ENCODE measurements at regions not wholly inside any gene's neighbourhood (a gene's known extent, or its start where the extent isn't known, plus 50 kb on each side); places are given as distances from the start of the nearest gene placed in this dataset.

GRCh38 chr13:44694842-44695241, 118.7 kb upstream of the TSC22D1 start:
- H3K9me3 ChIP-seq (ENCODE audit: insufficient read depth, low read depth) = no peaks in the 10 kb centered on the region; the same call in 1 of the 2 replicates
- BruUV-seq (replicated peaks) = no TSS peak
- H3K27me3 ChIP-seq (ENCODE audit: insufficient read depth, low read depth) = no peaks in the 10 kb centered on the region
- TF ChIP-seq CTCF (conservative IDR thresholded peaks at IDR 0.05) (no peak), EZH2 (IDR thresholded peaks at IDR 0.05; ENCODE audit: low read depth) (no peak)
- POLR2A ChIA-PET (ENCODE audit: unreplicated experiment) = no interaction called here
- no peak overlapping the region for H3K4me2 ChIP-seq
- intact Hi-C loops (cut with micrococcal nuclease; ENCODE audit: unreplicated experiment) = no loop called here
- no peak overlapping the region for H3K27ac ChIP-seq
- no peaks in the 10 kb centered on the region for H3K36me3 ChIP-seq (ENCODE audit: low read depth)
- H3K4me3 ChIP-seq = no peak overlapping the region
- H2AFZ ChIP-seq = no peak overlapping the region
- no peaks in the 10 kb centered on the region for H3K79me2 ChIP-seq (ENCODE audit: low read depth)
- 0 out of 2 replicates have a peak, but pooled peaks cover 4% of the 10 kb centered on the region for H3K9me2 ChIP-seq (ENCODE audit: insufficient read depth)
- H3K4me1 ChIP-seq (replicated peaks; ENCODE audit: insufficient read depth) = no peaks in the 10 kb centered on the region
- no peak for DNase-seq
- no peaks in the 10 kb centered on the region for H3F3A ChIP-seq (ENCODE audit: insufficient read depth, low read depth)
- H4K20me1 ChIP-seq (ENCODE audit: insufficient read depth) = no peaks in the 10 kb centered on the region
- CTCF ChIA-PET = no interaction called here

DNA sequence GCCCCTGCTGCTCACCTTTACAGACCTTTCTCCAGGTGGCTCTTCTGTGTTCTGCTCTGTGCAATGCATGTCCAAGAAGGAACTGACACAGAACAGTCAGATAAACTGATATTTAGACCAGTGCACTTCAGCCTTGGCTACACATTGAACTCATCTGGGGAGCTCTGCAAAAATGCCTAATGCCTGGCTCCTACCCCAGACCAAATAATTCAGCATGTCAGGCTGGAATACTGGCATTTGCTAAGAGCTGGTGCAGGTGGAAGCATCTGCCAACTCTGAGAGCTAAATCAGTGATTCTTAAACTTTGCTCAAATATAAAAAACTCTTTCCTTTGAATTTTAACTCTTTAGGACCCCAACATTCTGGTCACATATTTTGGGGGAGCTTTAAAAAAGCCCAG, 118.2 kb upstream of the TSC22D1 start:
- H3K79me2 ChIP-seq (ENCODE audit: low read depth) = no peaks in the 10 kb centered on the region
- DNase-seq = no peak
- no peak overlapping the region for H3K27ac ChIP-seq
- POLR2A ChIA-PET (ENCODE audit: unreplicated experiment) = no interaction called here
- no peaks in the 10 kb centered on the region for H3F3A ChIP-seq (ENCODE audit: insufficient read depth, low read depth)
- TF ChIP-seq CTCF (conservative IDR thresholded peaks at IDR 0.05) (no peak), EZH2 (IDR thresholded peaks at IDR 0.05; ENCODE audit: low read depth) (no peak)
- H3K9me3 ChIP-seq (ENCODE audit: insufficient read depth, low read depth) = no peaks in the 10 kb centered on the region; the same call in 1 of the 2 replicates
- H3K27me3 ChIP-seq (ENCODE audit: insufficient read depth, low read depth) = no peaks in the 10 kb centered on the region
- H3K36me3 ChIP-seq (ENCODE audit: low read depth) = no peaks in the 10 kb centered on the region
- no peak overlapping the region for H3K4me2 ChIP-seq
- no peaks in the 10 kb centered on the region for H3K4me1 ChIP-seq (replicated peaks; ENCODE audit: insufficient read depth)
- H3K4me3 ChIP-seq = no peak overlapping the region
- H4K20me1 ChIP-seq (ENCODE audit: insufficient read depth) = no peaks in the 10 kb centered on the region
- CTCF ChIA-PET = no interaction called here
- H2AFZ ChIP-seq = no peak overlapping the region
- BruUV-seq (replicated peaks) = no TSS peak
- intact Hi-C loops (cut with micrococcal nuclease; ENCODE audit: unreplicated experiment) = no loop called here
- 0 out of 2 replicates have a peak, but pooled peaks cover 4% of the 10 kb centered on the region for H3K9me2 ChIP-seq (ENCODE audit: insufficient read depth)

DNA sequence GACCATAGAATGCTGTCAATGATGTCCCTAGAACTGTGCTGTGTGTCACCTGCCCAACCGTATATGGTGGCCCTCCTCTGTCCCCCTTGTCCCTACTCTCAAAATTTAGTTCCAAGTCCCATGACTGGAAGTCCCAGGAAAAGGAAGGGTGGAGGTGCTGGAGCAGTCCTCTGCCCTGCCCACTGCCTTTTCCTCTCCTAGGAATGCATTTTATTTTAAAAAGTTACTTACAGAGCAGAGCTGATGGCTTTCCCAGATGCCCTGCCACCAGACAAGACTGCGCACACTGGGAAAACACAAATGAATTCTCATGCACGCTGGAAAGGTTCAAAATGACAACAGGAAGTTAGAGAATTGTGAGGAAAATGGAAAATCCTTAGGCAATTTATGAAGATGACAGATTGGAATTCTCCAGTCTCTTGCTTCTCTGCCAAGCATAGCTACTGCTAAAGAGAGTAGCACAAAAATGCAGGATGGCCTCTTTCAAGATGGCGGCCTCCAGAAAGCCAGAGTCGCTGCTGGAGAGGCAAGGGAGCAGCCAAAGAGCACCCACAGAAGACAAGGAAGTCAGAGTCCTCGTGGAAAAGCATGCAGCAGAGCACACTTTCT, 117.1 kb upstream of the TSC22D1 start:
- CTCF ChIA-PET = no interaction called here
- intact Hi-C loops (cut with micrococcal nuclease; ENCODE audit: unreplicated experiment) = no loop called here
- no peak for DNase-seq
- H4K20me1 ChIP-seq (ENCODE audit: insufficient read depth) = no peaks in the 10 kb centered on the region
- no peaks in the 10 kb centered on the region; the same call in 1 of the 2 replicates for H3K9me3 ChIP-seq (ENCODE audit: insufficient read depth, low read depth)
- no TSS peak for BruUV-seq (replicated peaks)
- H3K36me3 ChIP-seq (ENCODE audit: low read depth) = no peaks in the 10 kb centered on the region
- TF ChIP-seq CTCF (conservative IDR thresholded peaks at IDR 0.05) (no peak), EZH2 (IDR thresholded peaks at IDR 0.05; ENCODE audit: low read depth) (no peak)
- no peaks in the 10 kb centered on the region; the same call in 1 of the 2 replicates for H3F3A ChIP-seq (ENCODE audit: insufficient read depth, low read depth)
- H3K27me3 ChIP-seq (ENCODE audit: insufficient read depth, low read depth) = no peaks in the 10 kb centered on the region
- H3K4me2 ChIP-seq = no peak overlapping the region
- no peaks in the 10 kb centered on the region for H3K79me2 ChIP-seq (ENCODE audit: low read depth)
- H3K4me1 ChIP-seq (replicated peaks; ENCODE audit: insufficient read depth) = no peaks in the 10 kb centered on the region
- POLR2A ChIA-PET (ENCODE audit: unreplicated experiment) = no interaction called here
- no peak overlapping the region for H2AFZ ChIP-seq
- H3K27ac ChIP-seq = no peak overlapping the region
- H3K9me2 ChIP-seq (ENCODE audit: insufficient read depth) = 0 out of 2 replicates have a peak, but pooled peaks cover 4% of the 10 kb centered on the region
- H3K4me3 ChIP-seq = no peak overlapping the region
